ENCODE measurements at regions not wholly inside any gene's neighbourhood (a gene's known extent, or its start where the extent isn't known, plus 50 kb on each side); places are given as distances from the start of the nearest gene placed in this dataset.
A peak's percentile ranks its signal among the peaks of the same experiment; 100 is the strongest.
"Not testable (repeated sequence)": the region's sequence is repeated elsewhere in the genome, so short reads cannot be mapped to it uniquely, and the experiment has no call there.

- Histone ChIP-seq H3K27ac (replicated peaks in 1 of 4) (no peak overlapping the region), H3K27me3 (no peaks in the 10 kb centered on the region), H3K4me1 (no peaks in the 10 kb centered on the region), H3K4me3 (no peak overlapping the region), H3K36me3 (no peaks in the 10 kb centered on the region), H3K9me3 (peaks cover 0 to 5% (median 0%) of the 10 kb centered on the region in 4 donors)
- 63% methylated on average over 7 of the region's 33 CpGs for WGBS
- peak; percentile 42 for DNase-seq (ENCODE audit: extremely low spot score)
- intact Hi-C loops (cut with DNase I): no loop called here
- no peak for TF ChIP-seq POLR2A (IDR thresholded peaks at IDR 0.05; ENCODE audit: low read depth)
These were observed 396.8 kb downstream of the FAM72C start for GRCh38 chr1:143574891-143575520.

- H3K9me3 ChIP-seq; H3K4me1 ChIP-seq; H3K27me3 ChIP-seq; H3K4me3 ChIP-seq; DNase-seq (ENCODE audit: extremely low spot score); H3K27ac ChIP-seq (replicated peaks in 1 of 4); H3K36me3 ChIP-seq; intact Hi-C loops (cut with DNase I): not testable (repeated sequence)
- 63% methylated on average over 2 of the region's 5 CpGs for WGBS
These were observed 399.1 kb downstream of the FAM72C start for GRCh38 chr1:143572661-143573060.

- H3K4me1 ChIP-seq; H3K36me3 ChIP-seq; H3K9me3 ChIP-seq; H3K27me3 ChIP-seq; DNase-seq (ENCODE audit: extremely low spot score); intact Hi-C loops (cut with DNase I); H3K27ac ChIP-seq (replicated peaks in 1 of 4); H3K4me3 ChIP-seq: not testable (repeated sequence)
- WGBS: 88% methylated on average over 2 of the region's 20 CpGs
These were observed 408.0 kb downstream of the FAM72C start for GRCh38 chr1:143563761-143564160.

GRCh38 chr1:143553627-143554026 is 418.2 kb downstream of the FAM72C start:
- H3K36me3 ChIP-seq: no peaks in the 10 kb centered on the region
- no peaks in the 10 kb centered on the region for H3K27me3 ChIP-seq
- no peaks in the 10 kb centered on the region for H3K9me3 ChIP-seq
- H3K27ac ChIP-seq (replicated peaks in 1 of 4): no peak overlapping the region
- H3K4me1 ChIP-seq: no peaks in the 10 kb centered on the region
- WGBS: 74% methylated on average over 4 of the region's 4 CpGs
- H3K4me3 ChIP-seq: no peak overlapping the region
- DNase-seq (ENCODE audit: extremely low spot score): no peak
- TF ChIP-seq POLR2A (IDR thresholded peaks at IDR 0.05; ENCODE audit: low read depth) (no peak), CTCF (IDR thresholded peaks at IDR 0.05) (no peak), EP300 (IDR thresholded peaks at IDR 0.05) (no peak), POLR2AphosphoS5 (IDR thresholded peaks at IDR 0.05) (no peak)
- intact Hi-C loops (cut with DNase I): no loop called here

- H3K36me3 ChIP-seq; H3K27me3 ChIP-seq; H3K9me3 ChIP-seq; H3K27ac ChIP-seq (replicated peaks in 1 of 4); intact Hi-C loops (cut with DNase I); DNase-seq (ENCODE audit: extremely low spot score); H3K4me1 ChIP-seq; H3K4me3 ChIP-seq: not testable (repeated sequence)
These were observed 467.1 kb downstream of the FAM72C start for GRCh38 chr1:143504703-143505102.

GRCh38 chr1:143504080-143504479 is 467.7 kb downstream of the FAM72C start:
- H3K27ac ChIP-seq (replicated peaks in 1 of 4); H3K36me3 ChIP-seq; H3K4me1 ChIP-seq; intact Hi-C loops (cut with DNase I); H3K4me3 ChIP-seq; H3K9me3 ChIP-seq; DNase-seq (ENCODE audit: extremely low spot score); H3K27me3 ChIP-seq: not testable (repeated sequence)
- no CpG with 5 or more reads among the region's 2 CpGs for WGBS

GRCh38 chr1:143503048-143503447 is 468.7 kb downstream of the FAM72C start:
- H3K36me3 ChIP-seq; H3K4me1 ChIP-seq; H3K4me3 ChIP-seq; H3K27ac ChIP-seq (replicated peaks in 1 of 4); DNase-seq (ENCODE audit: extremely low spot score); H3K27me3 ChIP-seq; H3K9me3 ChIP-seq; intact Hi-C loops (cut with DNase I): not testable (repeated sequence)
- 76% methylated on average over 2 of the region's 2 CpGs for WGBS

GRCh38 chr1:143502038-143502437 is 469.7 kb downstream of the FAM72C start:
- DNase-seq (ENCODE audit: extremely low spot score); H3K36me3 ChIP-seq; H3K4me3 ChIP-seq; H3K9me3 ChIP-seq; H3K27ac ChIP-seq (replicated peaks in 1 of 4); intact Hi-C loops (cut with DNase I): not testable (repeated sequence)
- peaks cover 0 to 15% (median 5%) of the 10 kb centered on the region in 4 donors for H3K27me3 ChIP-seq
- 69% methylated on average over 3 of the region's 4 CpGs for WGBS
- H3K4me1 ChIP-seq: peaks cover 8 to 12% (median 9%) of the 10 kb centered on the region in 4 donors

GRCh38 chr1:143498059-143498749 is 473.6 kb downstream of the FAM72C start:
- H3K4me3 ChIP-seq: peak overlapping the region; percentile 42 to 57 (median 46)
- DNase-seq (ENCODE audit: extremely low spot score); intact Hi-C loops (cut with DNase I); H3K36me3 ChIP-seq; H3K27ac ChIP-seq (replicated peaks in 1 of 4); H3K9me3 ChIP-seq: not testable (repeated sequence)
- peaks cover 0 to 18% (median 5%) of the 10 kb centered on the region in 4 donors for H3K27me3 ChIP-seq
- peaks cover 9 to 14% (median 11%) of the 10 kb centered on the region in 4 donors for H3K4me1 ChIP-seq
- 1% methylated on average over 18 of the region's 85 CpGs for WGBS
